SU-DHL-6 (cell line): ENCODE measurements at regions not wholly inside any gene's neighbourhood (a gene's known extent, or its start where the extent isn't known, plus 50 kb on each side); places are given as distances from the start of the nearest gene placed in this dataset.

ENCODE experiments used
- CTCF ChIP-seq: fragments of 200-600 bp; sonication (generic); IDR thresholded peaks from one replicate; pipeline ENCODE4 v1.5.1; 2017; ENCODE audit warnings: antibody characterized with exemption, mild to moderate bottlenecking, low read length, moderate library complexity; ENCODE audit not compliant: insufficient read depth, poor library complexity, severe bottlenecking
- EZH2phosphoT487 ChIP-seq: fragments of 200-600 bp; sonication (generic), shearing (Covaris generic); conservative IDR thresholded peaks from 2 replicates; pipeline ENCODE4 v1.6.1; 2018; ENCODE audit warnings: mild to moderate bottlenecking, antibody characterized with exemption, low read length, moderate library complexity, mixed read lengths

DNA sequence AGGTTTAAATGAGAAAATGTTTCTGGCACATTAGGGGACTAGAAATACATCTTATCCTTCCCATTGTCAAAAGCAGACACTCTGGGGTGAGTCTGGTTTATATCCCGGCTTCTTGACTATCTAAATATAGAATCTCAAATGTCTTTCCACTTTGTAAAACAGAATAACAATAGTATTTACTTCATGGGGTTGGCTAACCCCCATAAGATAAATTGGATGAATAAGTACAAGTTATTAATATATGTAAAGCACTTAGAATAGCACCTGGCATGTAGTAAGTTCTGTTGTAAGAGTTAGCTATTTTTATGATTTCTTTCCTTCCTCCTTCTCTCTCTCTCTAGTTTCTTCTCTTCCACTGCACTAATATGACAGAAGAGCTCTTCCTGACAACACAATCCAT, 499.1 kb downstream of the INSC start:
- TF ChIP-seq CTCF, result no peak
- TF ChIP-seq EZH2phosphoT487, result no peak
